Duodenal mucosa (tissue), 2 donors: ENCODE measurements at regions not wholly inside any gene's neighbourhood (a gene's known extent, or its start where the extent isn't known, plus 50 kb on each side); places are given as distances from the start of the nearest gene placed in this dataset.

Source experiments
- H3K27ac ChIP-seq: one replicate; pipeline ENCODE4 v1.7.0; 2013; ENCODE audit warnings: low read depth, low read length
- H3K27me3 ChIP-seq, 2 donors: one replicate each; pipeline ENCODE4 v1.7.0; 2013; ENCODE audit warnings: low read length in 2 of 2, control low read depth in 1 of 2; ENCODE audit not compliant: insufficient read depth in 2 of 2, control insufficient read depth in 1 of 2
- H3K36me3 ChIP-seq, 2 donors: one replicate each; pipeline ENCODE4 v1.7.0; 2013; ENCODE audit warnings: low read length in 2 of 2, control low read depth in 1 of 2; ENCODE audit not compliant: insufficient read depth in 2 of 2, control insufficient read depth in 1 of 2
- H3K4me1 ChIP-seq, 2 donors: one replicate each; pipeline ENCODE4 v1.7.0; 2013; ENCODE audit warnings: low read length in 2 of 2, control low read depth in 1 of 2; ENCODE audit not compliant: insufficient read depth in 2 of 2, control insufficient read depth in 1 of 2
- H3K4me3 ChIP-seq, 2 donors: one replicate each; pipeline ENCODE4 v1.7.0; 2013; ENCODE audit warnings: low read length in 2 of 2, low read depth in 1 of 2
- H3K9ac ChIP-seq, 2 donors: one replicate each; pipeline ENCODE4 v1.7.0; 2013; ENCODE audit warnings: low read length in 2 of 2, low read depth in 1 of 2
- H3K9me3 ChIP-seq, 2 donors: one replicate each; pipeline ENCODE4 v1.7.0; 2013; ENCODE audit warnings: low read length in 2 of 2, control low read depth in 1 of 2; ENCODE audit not compliant: control insufficient read depth in 1 of 2

DNA sequence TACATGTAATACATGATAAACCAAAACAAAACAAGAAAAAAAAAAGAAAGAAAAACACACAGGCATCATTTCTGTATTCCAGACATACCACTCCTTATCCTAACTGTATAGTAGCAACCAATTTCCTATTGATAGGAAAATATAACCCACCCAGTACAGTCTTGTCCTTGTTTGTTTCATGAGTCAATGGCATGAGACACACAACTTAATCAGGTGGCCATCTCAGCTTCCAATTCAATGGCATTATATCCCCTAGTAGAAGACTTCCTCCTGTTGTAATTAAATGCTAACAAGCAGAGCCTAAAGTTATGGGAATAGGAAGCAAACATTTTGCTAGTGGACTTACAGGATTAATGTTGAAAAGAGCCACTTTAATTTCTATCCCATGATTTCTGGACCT, 121.0 kb upstream of the NOL4 start:
- Histone ChIP-seq H3K9ac (no peak overlapping the region), H3K36me3 (no peaks in the 10 kb centered on the region), H3K9me3 (no peaks in the 10 kb centered on the region), H3K27ac (no peak overlapping the region), H3K4me3 (no peak overlapping the region), H3K27me3 (no peaks in the 10 kb centered on the region), H3K4me1 (no peaks in the 10 kb centered on the region)

- no peaks in the 10 kb centered on the region for H3K4me1 ChIP-seq
- no peaks in the 10 kb centered on the region for H3K36me3 ChIP-seq
- no peaks in the 10 kb centered on the region for H3K27me3 ChIP-seq
- no peak overlapping the region for H3K4me3 ChIP-seq
- H3K9ac ChIP-seq = no peak overlapping the region
- no peaks in the 10 kb centered on the region for H3K9me3 ChIP-seq
- no peak overlapping the region for H3K27ac ChIP-seq
Observed at GRCh38 chr18:34350778-34351177, 126.1 kb upstream of the NOL4 start.

GRCh38 chr18:34352385-34353163, 127.9 kb upstream of the NOL4 start:
- no peak overlapping the region for H3K27ac ChIP-seq
- H3K4me3 ChIP-seq = no peak overlapping the region
- no peaks in the 10 kb centered on the region for H3K36me3 ChIP-seq
- H3K27me3 ChIP-seq = no peaks in the 10 kb centered on the region
- no peak overlapping the region for H3K9ac ChIP-seq
- no peaks in the 10 kb centered on the region for H3K4me1 ChIP-seq
- H3K9me3 ChIP-seq = no peaks in the 10 kb centered on the region

- H3K9me3 ChIP-seq = no peaks in the 10 kb centered on the region
- H3K9ac ChIP-seq = no peak overlapping the region
- H3K36me3 ChIP-seq = no peaks in the 10 kb centered on the region
- H3K27ac ChIP-seq = no peak overlapping the region
- no peak overlapping the region for H3K4me3 ChIP-seq
- no peaks in the 10 kb centered on the region for H3K4me1 ChIP-seq
- H3K27me3 ChIP-seq = no peaks in the 10 kb centered on the region
Observed at GRCh38 chr18:34354351-34354750, 129.6 kb upstream of the NOL4 start.

DNA sequence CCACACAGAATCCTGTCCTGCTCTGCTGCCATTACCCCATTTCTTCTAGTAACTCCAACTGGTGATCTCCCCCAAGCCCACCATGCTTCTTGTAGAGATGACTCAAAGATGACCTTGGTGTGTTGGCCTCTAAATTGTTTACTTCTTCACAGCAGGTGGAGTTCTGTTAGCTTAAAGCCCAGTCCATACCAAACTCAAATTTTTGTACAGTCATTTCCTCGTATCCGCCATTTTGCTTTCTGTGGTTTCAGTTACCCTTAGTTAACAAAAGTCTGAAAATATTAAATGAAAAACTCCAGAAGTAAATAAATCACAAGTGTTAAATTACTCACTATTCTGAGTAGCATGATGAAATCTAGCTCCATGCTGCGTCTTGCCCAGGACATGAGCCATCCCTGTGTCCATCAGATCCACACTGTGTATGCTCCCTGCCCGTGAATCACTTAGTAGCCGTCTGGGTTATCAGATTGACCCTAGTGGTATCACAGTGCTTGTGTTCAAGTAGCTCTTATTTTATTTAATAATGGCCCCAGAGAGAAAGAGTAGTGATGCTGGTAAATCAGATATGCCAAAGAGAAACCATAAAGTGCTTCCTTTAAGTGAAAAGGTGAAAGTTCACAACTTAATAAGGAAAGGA, 133.3 kb upstream of the NOL4 start:
- Histone ChIP-seq H3K27me3 (no peaks in the 10 kb centered on the region), H3K27ac (no peak overlapping the region), H3K4me1 (no peaks in the 10 kb centered on the region), H3K36me3 (no peaks in the 10 kb centered on the region), H3K9me3 (no peaks in the 10 kb centered on the region), H3K9ac (no peak overlapping the region), H3K4me3 (no peak overlapping the region)

DNA sequence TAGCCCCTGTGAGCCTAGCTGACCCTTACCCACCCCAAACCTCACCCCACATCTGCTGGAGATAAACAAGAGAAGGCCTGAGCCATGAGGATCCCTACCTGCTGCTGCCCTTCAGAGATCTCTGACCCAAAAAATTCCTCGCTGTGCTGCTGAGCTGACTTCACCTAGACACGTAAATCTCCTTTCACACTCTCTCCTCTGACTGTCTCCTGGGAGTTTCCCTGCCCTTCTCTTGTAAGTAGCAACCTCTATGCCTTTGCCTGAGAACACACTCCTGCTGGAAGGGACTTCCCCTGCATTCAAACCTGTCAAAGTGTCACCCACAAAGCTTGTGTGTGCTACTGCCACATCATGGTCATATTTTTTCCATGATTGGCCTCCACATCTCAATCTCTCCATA, 134.2 kb upstream of the NOL4 start:
- Histone ChIP-seq H3K27me3 (no peaks in the 10 kb centered on the region), H3K9me3 (no peaks in the 10 kb centered on the region), H3K4me1 (no peaks in the 10 kb centered on the region), H3K36me3 (no peaks in the 10 kb centered on the region), H3K27ac (no peak overlapping the region), H3K9ac (no peak overlapping the region), H3K4me3 (no peak overlapping the region)

GRCh38 chr18:34364699-34365098, 140.0 kb upstream of the NOL4 start:
- H3K27me3 ChIP-seq = no peaks in the 10 kb centered on the region
- no peak overlapping the region for H3K4me3 ChIP-seq
- no peaks in the 10 kb centered on the region for H3K36me3 ChIP-seq
- H3K4me1 ChIP-seq = no peaks in the 10 kb centered on the region
- no peak overlapping the region for H3K27ac ChIP-seq
- no peak overlapping the region for H3K9ac ChIP-seq
- H3K9me3 ChIP-seq = no peaks in the 10 kb centered on the region

DNA sequence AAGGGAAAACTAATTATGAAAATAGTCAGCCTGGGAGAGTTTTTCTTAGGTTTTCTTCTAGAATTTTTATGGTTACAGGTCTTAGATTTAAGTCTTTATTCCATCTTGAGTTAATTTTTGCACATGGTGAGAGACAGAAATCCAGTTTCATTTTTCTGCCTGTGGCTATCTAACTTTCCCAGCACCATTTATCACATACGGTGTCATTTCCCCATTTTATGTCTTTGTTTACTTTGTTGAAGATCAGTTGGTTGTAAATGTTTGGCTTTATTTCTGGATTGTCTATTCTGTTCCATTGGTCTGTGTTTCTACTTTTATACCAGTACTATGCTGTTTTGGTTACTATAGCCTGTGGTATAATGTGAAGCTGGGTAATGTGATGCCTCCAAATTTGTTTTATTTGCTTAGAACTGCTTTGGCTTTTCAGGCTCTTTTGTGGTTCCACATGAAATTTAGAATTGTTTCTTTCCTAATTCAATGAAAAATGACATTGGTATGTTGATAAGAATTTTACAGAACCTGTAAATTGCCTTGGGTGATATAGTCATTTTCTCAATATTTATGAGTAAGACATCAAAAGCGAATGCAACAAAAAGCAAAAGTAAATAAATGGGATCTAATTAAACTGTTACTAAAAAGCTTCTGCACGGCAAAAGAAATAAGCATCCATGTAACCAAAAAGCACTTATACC, 146.1 kb upstream of the NOL4 start:
- Histone ChIP-seq H3K27me3 (no peaks in the 10 kb centered on the region), H3K27ac (no peak overlapping the region), H3K4me3 (no peak overlapping the region), H3K9ac (no peak overlapping the region), H3K9me3 (no peaks in the 10 kb centered on the region), H3K4me1 (no peaks in the 10 kb centered on the region), H3K36me3 (no peaks in the 10 kb centered on the region)

DNA sequence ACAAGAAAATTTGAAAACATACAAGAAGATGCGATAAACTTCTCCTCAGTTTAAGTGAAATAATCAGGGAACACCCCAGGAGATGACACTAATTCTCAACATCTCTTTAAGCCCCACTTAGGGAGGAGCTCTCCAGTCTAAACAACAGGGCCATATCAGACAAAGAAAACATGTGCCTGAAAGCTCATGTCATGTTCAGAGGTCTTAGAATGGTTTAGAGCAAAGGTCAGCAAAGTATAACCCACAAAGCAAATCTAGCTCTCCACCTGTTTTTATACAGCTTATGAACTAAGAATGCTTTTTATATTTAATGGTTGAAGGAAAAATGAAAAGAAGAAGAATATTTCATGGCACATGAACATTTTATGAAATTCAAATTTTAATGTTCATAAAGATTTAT, 155.6 kb upstream of the NOL4 start:
- Histone ChIP-seq H3K9ac (no peak overlapping the region), H3K36me3 (no peaks in the 10 kb centered on the region), H3K4me1 (no peaks in the 10 kb centered on the region), H3K27ac (no peak overlapping the region), H3K4me3 (no peak overlapping the region), H3K27me3 (no peaks in the 10 kb centered on the region), H3K9me3 (no peaks in the 10 kb centered on the region)

- Histone ChIP-seq H3K36me3 (no peaks in the 10 kb centered on the region), H3K9ac (no peak overlapping the region), H3K27ac (no peak overlapping the region), H3K9me3 (no peaks in the 10 kb centered on the region), H3K27me3 (no peaks in the 10 kb centered on the region), H3K4me3 (no peak overlapping the region), H3K4me1 (no peaks in the 10 kb centered on the region)
Observed at GRCh38 chr18:34385311-34385710, 160.6 kb upstream of the NOL4 start.
